BJ (cell line): ENCODE measurements at regions not wholly inside any gene's neighbourhood (a gene's known extent, or its start where the extent isn't known, plus 50 kb on each side); places are given as distances from the start of the nearest gene placed in this dataset.

Experiments
- CTCF ChIA-PET: fragments of 350-600 bp; formaldehyde crosslinking; extraction: SDS; loops from one replicate; lab custom pipeline; 2021; ENCODE audit warnings: antibody characterized with exemption, inconsistent platforms; lab: Yijun Ruan, JAX
- POLR2A ChIA-PET: fragments of 300-600 bp; sonication (Branson Sonifier 250); formaldehyde crosslinking; extraction: SDS; loops from one replicate; lab custom pipeline; 2021; ENCODE audit warnings: antibody characterized with exemption; lab: Charles Lee
- DNase-seq: peaks from one replicate; pipeline ENCODE4 v3.0.0-alpha.2; 2011; ENCODE audit warnings: low read depth
- H3K27me3 ChIP-seq: 2 replicates; pipeline ENCODE4 v1.6.0; 2011; ENCODE audit warnings: low read length; ENCODE audit not compliant: control insufficient read depth, insufficient read depth
- H3K36me3 ChIP-seq: 2 replicates; pipeline ENCODE4 v1.5.1; 2011; ENCODE audit warnings: low read length; ENCODE audit not compliant: control insufficient read depth, insufficient read depth
- H3K4me3 ChIP-seq: 2 replicates; pipeline ENCODE4 v1.5.1; 2011; ENCODE audit warnings: low read depth, mild to moderate bottlenecking, control low read depth, low read length
- CTCF ChIP-seq: IDR thresholded peaks from 2 replicates; pipeline ENCODE4 v1.5.1; 2011; ENCODE audit warnings: low read depth, mild to moderate bottlenecking, control low read depth, inconsistent platforms, low read length, moderate library complexity; ENCODE audit not compliant: insufficient read depth

GRCh38 chr17:53033297-53033696, 789.4 kb upstream of the KIF2B start:
- DNase-seq, result no peak
- ChIA-PET CTCF (no interaction called here), POLR2A (no interaction called here)
- no peaks in the 10 kb centered on the region for H3K36me3 ChIP-seq
- TF ChIP-seq CTCF, result no peak
- H3K27me3 ChIP-seq, result no peaks in the 10 kb centered on the region
- no peak overlapping the region for H3K4me3 ChIP-seq

- no peak overlapping the region for H3K4me3 ChIP-seq
- H3K36me3 ChIP-seq, result no peaks in the 10 kb centered on the region
- POLR2A ChIA-PET, result no interaction called here
- DNase-seq, result no peak
- no peaks in the 10 kb centered on the region for H3K27me3 ChIP-seq
- CTCF ChIA-PET, result no interaction called here
- TF ChIP-seq CTCF, result no peak
Observed at GRCh38 chr17:53032861-53033271, 789.9 kb upstream of the KIF2B start.

- TF ChIP-seq CTCF, result no peak
- no peak overlapping the region for H3K4me3 ChIP-seq
- POLR2A ChIA-PET, result no interaction called here
- no peaks in the 10 kb centered on the region for H3K27me3 ChIP-seq
- no peaks in the 10 kb centered on the region for H3K36me3 ChIP-seq
- DNase-seq, result no peak
- CTCF ChIA-PET, result no interaction called here
Observed at GRCh38 chr17:53017227-53017626, 805.5 kb upstream of the KIF2B start.

- H3K36me3 ChIP-seq, result no peaks in the 10 kb centered on the region
- no peak for DNase-seq
- no peak for TF ChIP-seq CTCF
- H3K4me3 ChIP-seq, result no peak overlapping the region
- ChIA-PET POLR2A (no interaction called here), CTCF (no interaction called here)
- no peaks in the 10 kb centered on the region for H3K27me3 ChIP-seq
Observed at GRCh38 chr17:53016085-53016484, 806.6 kb upstream of the KIF2B start.

- CTCF ChIA-PET, result no interaction called here
- H3K4me3 ChIP-seq, result no peak overlapping the region
- no peaks in the 10 kb centered on the region for H3K27me3 ChIP-seq
- no peaks in the 10 kb centered on the region for H3K36me3 ChIP-seq
- TF ChIP-seq CTCF, result no peak
- no peak for DNase-seq
- POLR2A ChIA-PET, result no interaction called here
Observed at GRCh38 chr17:53012364-53012763, 810.4 kb upstream of the KIF2B start.
